Activated T-helper 17 cell treated with anti-CD3 and anti-CD28 coated beads, Interleukin-2, amount 50 U/mL, for 72 hours (primary cell): ENCODE measurements at regions not wholly inside any gene's neighbourhood (a gene's known extent, or its start where the extent isn't known, plus 50 kb on each side); places are given as distances from the start of the nearest gene placed in this dataset.
"Not testable (repeated sequence)": the region's sequence is repeated elsewhere in the genome, so short reads cannot be mapped to it uniquely, and the experiment has no call there.

Source experiments
- ATAC-seq: fragments of 150-1000 bp; cut with Tn5 transposase; replicated peaks from 2 replicates; pipeline ENCODE4 v1.10.0; 2021; ENCODE audit warnings: mild to moderate bottlenecking, moderate library complexity
- H3K27ac Mint-ChIP-seq: one replicate; pipeline ENCODE4 v1.8.0; 2022; ENCODE audit warnings: mixed read lengths
- H3K27me3 Mint-ChIP-seq: one replicate; pipeline ENCODE4 v1.8.0; 2022; ENCODE audit warnings: mixed read lengths
- H3K36me3 Mint-ChIP-seq: one replicate; pipeline ENCODE4 v1.8.0; 2022; ENCODE audit warnings: low read depth, mild to moderate bottlenecking, mixed read lengths
- H3K4me1 Mint-ChIP-seq: one replicate; pipeline ENCODE4 v1.8.0; 2022; ENCODE audit warnings: mixed read lengths
- H3K4me3 Mint-ChIP-seq: one replicate; pipeline ENCODE4 v1.8.0; 2022; ENCODE audit warnings: mild to moderate bottlenecking, mixed read lengths
- H3K9me3 Mint-ChIP-seq: one replicate; pipeline ENCODE4 v1.8.0; 2022; ENCODE audit warnings: mixed read lengths

- Mint-ChIP-seq H3K4me3 (no peak overlapping the region), H3K27ac (no peak overlapping the region), H3K36me3 (no peaks in the 10 kb centered on the region), H3K9me3 (no peaks in the 10 kb centered on the region), H3K4me1 (no peaks in the 10 kb centered on the region), H3K27me3 (no peaks in the 10 kb centered on the region)
- ATAC-seq = no peak
Observed at GRCh38 chr2:156933645-156934225, 323.8 kb upstream of the GALNT5 start.

DNA sequence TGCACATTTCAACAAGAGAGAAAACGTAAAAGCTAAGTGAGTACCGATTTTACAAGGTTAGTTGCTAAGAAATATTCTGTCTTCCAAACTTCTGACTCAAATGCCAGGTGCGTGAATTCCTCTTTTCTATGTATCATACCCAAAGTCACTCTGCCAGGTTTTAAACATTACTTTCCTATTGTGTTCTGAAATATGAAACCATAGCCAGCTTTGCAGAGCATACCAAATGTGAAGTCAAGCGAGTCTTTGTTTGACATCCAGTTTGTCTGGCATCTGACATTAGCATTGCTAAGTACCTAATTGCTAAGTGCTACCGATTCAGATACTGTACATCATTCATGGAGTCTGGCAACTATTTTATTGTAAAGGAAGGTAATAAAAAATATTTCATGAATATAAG lies 321.9 kb upstream of the GALNT5 start:
- Mint-ChIP-seq H3K27ac (no peak overlapping the region), H3K4me3 (no peak overlapping the region), H3K9me3 (no peaks in the 10 kb centered on the region), H3K4me1 (no peaks in the 10 kb centered on the region), H3K27me3 (no peaks in the 10 kb centered on the region), H3K36me3 (no peaks in the 10 kb centered on the region)
- no peak for ATAC-seq

DNA sequence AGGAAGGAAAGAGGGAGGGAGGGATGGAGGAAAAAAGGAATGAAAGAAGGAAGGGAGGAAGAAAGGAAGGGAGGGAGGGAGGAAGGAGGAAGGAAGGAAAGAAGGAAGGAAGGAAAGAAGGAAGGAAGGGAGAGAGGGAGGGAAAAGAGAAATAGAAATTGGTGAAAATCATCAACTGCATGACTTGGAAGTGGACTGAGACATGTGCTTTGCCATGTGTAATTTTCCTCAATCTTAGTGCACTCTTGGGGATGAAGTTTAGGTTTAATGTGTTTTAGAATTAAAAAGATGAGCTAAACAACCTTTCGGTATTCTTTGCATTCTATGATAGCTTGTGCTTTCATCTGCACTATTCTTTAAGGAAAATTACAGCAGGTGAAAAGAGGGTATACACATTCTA lies 320.1 kb upstream of the GALNT5 start:
- H3K36me3 Mint-ChIP-seq = no peaks in the 10 kb centered on the region
- H3K9me3 Mint-ChIP-seq = no peaks in the 10 kb centered on the region
- no peak overlapping the region for H3K27ac Mint-ChIP-seq
- ATAC-seq = no peak
- H3K4me1 Mint-ChIP-seq = no peaks in the 10 kb centered on the region
- no peaks in the 10 kb centered on the region for H3K27me3 Mint-ChIP-seq
- H3K4me3 Mint-ChIP-seq = no peak overlapping the region

GRCh38 chr2:156944871-156945270 lies 312.6 kb upstream of the GALNT5 start:
- H3K36me3 Mint-ChIP-seq = no peaks in the 10 kb centered on the region
- no peaks in the 10 kb centered on the region for H3K4me1 Mint-ChIP-seq
- ATAC-seq = no peak

GRCh38 chr2:156947261-156947660 lies 310.2 kb upstream of the GALNT5 start:
- Mint-ChIP-seq H3K27ac (no peak overlapping the region), H3K4me3 (no peak overlapping the region), H3K36me3 (no peaks in the 10 kb centered on the region), H3K9me3 (peaks cover 15% of the 10 kb centered on the region), H3K4me1 (no peaks in the 10 kb centered on the region), H3K27me3 (no peaks in the 10 kb centered on the region)
- no peak for ATAC-seq

More at GRCh38 chr2:156944871-156945270, 312.6 kb upstream of the GALNT5 start:
- H3K9me3 Mint-ChIP-seq = peaks cover 5% of the 10 kb centered on the region
- no peaks in the 10 kb centered on the region for H3K27me3 Mint-ChIP-seq
- no peak overlapping the region for H3K4me3 Mint-ChIP-seq
- no peak overlapping the region for H3K27ac Mint-ChIP-seq

DNA sequence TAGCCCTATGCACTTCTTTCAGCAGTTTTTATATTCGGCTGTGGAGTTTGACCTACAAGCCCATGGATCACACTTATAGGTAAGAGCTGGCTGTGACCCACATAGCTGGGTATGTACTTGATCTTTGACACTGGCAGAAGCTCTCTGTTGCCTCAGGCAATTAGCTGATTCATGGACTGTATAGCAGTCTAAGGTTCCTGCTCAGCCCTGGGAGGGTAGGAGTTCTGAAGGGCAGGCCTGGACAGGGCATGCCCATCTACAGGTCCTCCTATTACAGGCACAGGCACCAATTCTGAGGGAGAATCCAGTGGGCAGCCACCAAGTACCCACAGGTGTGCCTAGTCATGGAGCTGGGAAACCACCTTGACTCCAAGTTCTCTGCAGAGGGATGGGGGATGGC lies 301.8 kb upstream of the GALNT5 start:
- H3K9me3 Mint-ChIP-seq = peaks cover 8% of the 10 kb centered on the region
- H3K27me3 Mint-ChIP-seq = no peaks in the 10 kb centered on the region
- no peak for ATAC-seq
- no peak overlapping the region for H3K4me3 Mint-ChIP-seq
- no peak overlapping the region for H3K27ac Mint-ChIP-seq
- H3K36me3 Mint-ChIP-seq = no peaks in the 10 kb centered on the region
- H3K4me1 Mint-ChIP-seq = no peaks in the 10 kb centered on the region

GRCh38 chr2:156956161-156956560 lies 301.3 kb upstream of the GALNT5 start:
- Mint-ChIP-seq H3K27ac (no peak overlapping the region), H3K9me3 (peaks cover 8% of the 10 kb centered on the region), H3K27me3 (no peaks in the 10 kb centered on the region), H3K4me3 (no peak overlapping the region), H3K36me3 (no peaks in the 10 kb centered on the region), H3K4me1 (no peaks in the 10 kb centered on the region)
- ATAC-seq = no peak

GRCh38 chr2:156958374-156958773 lies 299.1 kb upstream of the GALNT5 start:
- ATAC-seq = no peak
- H3K27ac Mint-ChIP-seq = no peak overlapping the region
- no peaks in the 10 kb centered on the region for H3K27me3 Mint-ChIP-seq
- no peak overlapping the region for H3K4me3 Mint-ChIP-seq
- no peaks in the 10 kb centered on the region for H3K9me3 Mint-ChIP-seq
- H3K36me3 Mint-ChIP-seq = no peaks in the 10 kb centered on the region
- no peaks in the 10 kb centered on the region for H3K4me1 Mint-ChIP-seq

DNA sequence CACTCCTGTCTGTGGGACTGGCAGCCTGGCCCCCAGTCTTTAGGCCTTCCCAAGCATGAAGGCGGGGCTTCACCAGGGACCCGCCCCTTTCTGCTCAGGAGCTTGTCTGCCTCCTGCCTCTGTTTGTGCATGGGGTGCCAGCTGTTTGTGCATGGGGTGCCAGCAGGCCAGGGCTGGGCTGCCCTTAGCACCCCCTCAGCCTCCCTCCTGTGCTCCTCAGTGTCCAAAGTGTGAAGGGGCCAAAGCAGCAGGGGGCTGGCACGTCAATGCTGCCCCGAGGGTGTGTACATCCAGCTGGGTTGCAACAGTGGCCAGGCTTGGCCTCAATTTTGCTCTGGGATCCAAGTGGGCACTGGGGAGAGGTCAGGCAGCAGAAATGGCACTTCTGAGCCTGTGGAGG lies 298.0 kb upstream of the GALNT5 start:
- Mint-ChIP-seq H3K9me3 (no peaks in the 10 kb centered on the region), H3K27ac (no peak overlapping the region), H3K27me3 (no peaks in the 10 kb centered on the region), H3K4me1 (no peaks in the 10 kb centered on the region), H3K4me3 (no peak overlapping the region), H3K36me3 (no peaks in the 10 kb centered on the region)
- no peak for ATAC-seq

GRCh38 chr2:156982615-156983014 lies 274.9 kb upstream of the GALNT5 start:
- H3K4me3 Mint-ChIP-seq = no peak overlapping the region
- peaks cover 8% of the 10 kb centered on the region for H3K27me3 Mint-ChIP-seq
- no peak for ATAC-seq
- H3K36me3 Mint-ChIP-seq = no peaks in the 10 kb centered on the region
- no peak overlapping the region for H3K27ac Mint-ChIP-seq
- H3K4me1 Mint-ChIP-seq = no peaks in the 10 kb centered on the region
- H3K9me3 Mint-ChIP-seq = no peaks in the 10 kb centered on the region

DNA sequence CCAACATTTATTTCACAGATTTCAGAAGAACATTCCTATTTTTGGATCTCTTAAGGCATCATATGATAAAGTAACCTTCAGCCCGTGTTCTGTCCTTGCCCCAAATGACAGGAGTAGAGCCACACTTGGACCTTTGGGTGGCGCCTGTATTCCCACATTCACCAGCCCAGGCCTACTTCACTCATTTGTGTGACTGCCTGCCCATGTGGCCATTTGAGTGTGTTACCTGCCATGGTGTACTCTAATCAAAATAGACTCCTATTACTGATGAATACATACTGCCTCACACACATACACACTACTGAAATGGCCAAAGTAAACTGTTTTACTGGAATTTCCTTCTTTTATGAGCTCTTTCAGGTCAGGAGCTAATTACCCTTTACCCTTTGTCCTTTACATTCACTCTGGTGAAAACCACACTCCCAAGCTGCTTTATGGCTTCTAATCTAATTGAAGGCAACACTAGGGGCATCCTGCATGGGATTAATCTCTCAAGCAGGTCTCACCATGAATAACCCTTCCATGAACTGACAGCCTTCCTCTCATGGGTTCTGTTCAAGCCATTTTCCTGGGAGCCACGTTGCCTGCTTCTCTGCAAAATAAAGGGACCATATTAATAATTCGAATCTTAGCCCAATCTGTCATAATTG lies 271.0 kb upstream of the GALNT5 start:
- no peaks in the 10 kb centered on the region for H3K4me1 Mint-ChIP-seq
- no peak overlapping the region for H3K27ac Mint-ChIP-seq
- H3K36me3 Mint-ChIP-seq = no peaks in the 10 kb centered on the region
- no peak for ATAC-seq
- H3K27me3 Mint-ChIP-seq = peaks cover 8% of the 10 kb centered on the region
- H3K9me3 Mint-ChIP-seq = no peaks in the 10 kb centered on the region
- H3K4me3 Mint-ChIP-seq = no peak overlapping the region

- Mint-ChIP-seq H3K4me1 (no peaks in the 10 kb centered on the region), H3K36me3 (no peaks in the 10 kb centered on the region), H3K4me3 (no peak overlapping the region), H3K27ac (no peak overlapping the region), H3K27me3 (no peaks in the 10 kb centered on the region), H3K9me3 (no peaks in the 10 kb centered on the region)
- no peak for ATAC-seq
Observed at GRCh38 chr2:156999661-157000060, 257.8 kb upstream of the GALNT5 start.

GRCh38 chr2:157004789-157005188 lies 252.7 kb upstream of the GALNT5 start:
- no peaks in the 10 kb centered on the region for H3K27me3 Mint-ChIP-seq

DNA sequence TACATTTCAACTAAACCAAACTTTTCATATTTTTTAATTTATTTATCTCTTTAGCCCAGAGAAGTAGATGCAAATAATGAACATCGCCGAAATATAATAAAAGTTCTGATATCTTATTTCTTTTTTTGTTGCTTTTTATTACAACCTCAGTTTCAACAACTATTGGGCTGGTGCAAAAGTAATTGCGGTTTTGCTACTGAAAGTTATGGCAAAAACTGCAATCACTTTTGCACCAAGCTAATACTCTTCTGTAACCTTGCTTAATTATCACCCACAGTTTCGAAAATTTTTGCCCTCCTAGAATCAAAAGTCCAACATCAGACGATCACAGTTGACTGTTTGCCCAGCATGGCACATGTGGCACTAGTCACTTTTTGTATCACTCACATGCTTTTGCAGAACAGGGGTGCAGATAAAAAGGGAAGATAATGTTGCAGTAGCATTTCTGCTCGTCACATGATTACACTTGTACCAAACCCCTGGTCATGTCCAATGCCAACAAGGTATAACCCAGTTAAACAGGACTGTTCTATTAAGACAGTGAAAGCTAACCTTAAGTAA lies 242.4 kb upstream of the GALNT5 start:
- no peaks in the 10 kb centered on the region for H3K36me3 Mint-ChIP-seq
- H3K9me3 Mint-ChIP-seq = no peaks in the 10 kb centered on the region
- no peaks in the 10 kb centered on the region for H3K27me3 Mint-ChIP-seq
- H3K4me3 Mint-ChIP-seq = no peak overlapping the region
- no peak overlapping the region for H3K27ac Mint-ChIP-seq
- H3K4me1 Mint-ChIP-seq = no peaks in the 10 kb centered on the region
- ATAC-seq = no peak

More at GRCh38 chr2:157004789-157005188, 252.7 kb upstream of the GALNT5 start:
- no peak for ATAC-seq
- no peaks in the 10 kb centered on the region for H3K36me3 Mint-ChIP-seq
- no peaks in the 10 kb centered on the region for H3K4me1 Mint-ChIP-seq
- no peaks in the 10 kb centered on the region for H3K9me3 Mint-ChIP-seq
- H3K4me3 Mint-ChIP-seq = no peak overlapping the region
- H3K27ac Mint-ChIP-seq = no peak overlapping the region

- not testable (repeated sequence) for ATAC-seq, H3K27me3 Mint-ChIP-seq, H3K27ac Mint-ChIP-seq, H3K9me3 Mint-ChIP-seq, H3K4me1 Mint-ChIP-seq, H3K36me3 Mint-ChIP-seq, H3K4me3 Mint-ChIP-seq
Observed at GRCh38 chr2:157023264-157023663, 234.2 kb upstream of the GALNT5 start.
